GM12874 (cell line): ENCODE measurements at regions not wholly inside any gene's neighbourhood (a gene's known extent, or its start where the extent isn't known, plus 50 kb on each side); places are given as distances from the start of the nearest gene placed in this dataset.

Source experiments
- TF ChIP-seq, protein P1 (sequence below): IDR thresholded peaks from 2 replicates; pipeline ENCODE4 v1.5.1; 2011; ENCODE audit warnings: low read depth, mild to moderate bottlenecking, control low read depth, low read length, moderate library complexity; ENCODE audit not compliant: insufficient read depth

DNA sequence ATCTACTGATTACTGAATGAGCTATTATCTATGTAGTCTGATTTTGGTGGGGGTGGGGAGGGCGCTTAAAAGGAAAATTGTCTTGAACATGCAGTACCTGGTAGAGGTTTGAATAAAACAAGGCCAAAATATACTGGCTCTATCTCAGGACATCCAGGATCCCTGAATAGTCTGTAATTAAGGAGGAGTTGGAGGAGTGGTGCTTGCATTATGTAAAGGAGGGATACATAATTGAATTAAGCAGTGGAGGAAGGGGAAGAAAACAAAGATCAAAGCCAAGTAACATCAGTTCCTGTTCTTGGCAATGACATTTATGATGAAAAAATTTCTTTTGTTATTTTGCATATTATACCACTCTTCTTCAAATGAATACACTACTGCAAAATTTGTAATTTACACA, 539.4 kb upstream of the ZEB2 start:
- TF ChIP-seq, protein P1, sequence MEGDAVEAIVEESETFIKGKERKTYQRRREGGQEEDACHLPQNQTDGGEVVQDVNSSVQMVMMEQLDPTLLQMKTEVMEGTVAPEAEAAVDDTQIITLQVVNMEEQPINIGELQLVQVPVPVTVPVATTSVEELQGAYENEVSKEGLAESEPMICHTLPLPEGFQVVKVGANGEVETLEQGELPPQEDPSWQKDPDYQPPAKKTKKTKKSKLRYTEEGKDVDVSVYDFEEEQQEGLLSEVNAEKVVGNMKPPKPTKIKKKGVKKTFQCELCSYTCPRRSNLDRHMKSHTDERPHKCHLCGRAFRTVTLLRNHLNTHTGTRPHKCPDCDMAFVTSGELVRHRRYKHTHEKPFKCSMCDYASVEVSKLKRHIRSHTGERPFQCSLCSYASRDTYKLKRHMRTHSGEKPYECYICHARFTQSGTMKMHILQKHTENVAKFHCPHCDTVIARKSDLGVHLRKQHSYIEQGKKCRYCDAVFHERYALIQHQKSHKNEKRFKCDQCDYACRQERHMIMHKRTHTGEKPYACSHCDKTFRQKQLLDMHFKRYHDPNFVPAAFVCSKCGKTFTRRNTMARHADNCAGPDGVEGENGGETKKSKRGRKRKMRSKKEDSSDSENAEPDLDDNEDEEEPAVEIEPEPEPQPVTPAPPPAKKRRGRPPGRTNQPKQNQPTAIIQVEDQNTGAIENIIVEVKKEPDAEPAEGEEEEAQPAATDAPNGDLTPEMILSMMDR, result no peak

DNA sequence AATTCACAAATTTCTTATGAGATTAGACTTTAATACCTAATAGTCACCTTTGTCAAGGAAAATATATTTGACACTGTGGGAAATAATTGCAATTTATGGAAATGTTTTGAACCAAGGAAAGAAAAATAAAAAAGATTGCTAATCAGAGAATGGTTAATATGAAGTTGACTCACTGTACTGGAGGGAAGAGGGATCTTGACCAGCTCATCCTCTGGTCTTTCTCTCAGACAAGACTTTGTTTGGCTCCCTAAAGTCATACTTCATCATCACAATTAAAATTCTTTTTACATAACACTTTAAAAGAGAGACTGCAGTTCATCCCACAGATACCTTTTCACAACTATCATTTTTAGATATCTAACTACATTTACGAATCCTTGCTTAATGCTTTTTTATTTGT, 538.5 kb upstream of the ZEB2 start:
- TF ChIP-seq, protein P1, result no peak

DNA sequence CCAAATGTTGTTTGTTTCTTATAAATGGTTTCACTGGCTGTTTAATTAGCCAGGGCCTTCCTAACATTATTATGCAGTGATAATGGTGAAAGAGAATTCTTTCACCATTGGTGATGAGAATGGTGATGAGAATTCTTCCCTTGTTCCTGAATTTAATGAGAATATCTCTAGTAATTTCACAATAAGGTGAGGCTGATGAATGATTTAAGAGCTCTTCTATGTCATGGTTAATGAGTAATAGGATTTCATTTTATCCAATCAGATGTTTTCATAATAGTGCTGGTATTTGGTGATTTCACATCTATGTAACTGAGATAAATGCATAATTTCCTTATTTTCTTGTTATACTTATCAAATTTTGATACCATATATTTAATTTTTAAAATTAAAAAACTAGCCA, 535.7 kb upstream of the ZEB2 start:
- TF ChIP-seq, protein P1, result no peak

DNA sequence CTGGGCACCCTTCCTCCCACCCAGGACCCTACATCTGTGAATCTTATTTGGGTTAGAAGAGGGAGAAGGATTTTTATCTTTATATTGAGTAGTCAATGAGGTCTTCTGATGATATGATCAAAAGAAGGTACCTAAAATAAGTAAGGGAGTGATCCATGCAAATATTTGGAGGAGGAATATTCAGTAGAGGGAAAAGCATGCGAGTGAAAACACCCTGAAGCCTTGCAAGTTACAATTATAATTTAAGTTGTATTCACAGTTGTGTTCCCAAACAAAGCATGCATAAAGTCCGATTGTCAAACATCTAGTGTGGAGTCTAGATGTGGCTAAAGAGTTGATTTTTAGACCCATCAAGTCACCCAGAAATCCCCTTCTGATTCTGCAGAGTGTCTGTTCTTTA, 530.2 kb upstream of the ZEB2 start:
- TF ChIP-seq, protein P1, result no peak

DNA sequence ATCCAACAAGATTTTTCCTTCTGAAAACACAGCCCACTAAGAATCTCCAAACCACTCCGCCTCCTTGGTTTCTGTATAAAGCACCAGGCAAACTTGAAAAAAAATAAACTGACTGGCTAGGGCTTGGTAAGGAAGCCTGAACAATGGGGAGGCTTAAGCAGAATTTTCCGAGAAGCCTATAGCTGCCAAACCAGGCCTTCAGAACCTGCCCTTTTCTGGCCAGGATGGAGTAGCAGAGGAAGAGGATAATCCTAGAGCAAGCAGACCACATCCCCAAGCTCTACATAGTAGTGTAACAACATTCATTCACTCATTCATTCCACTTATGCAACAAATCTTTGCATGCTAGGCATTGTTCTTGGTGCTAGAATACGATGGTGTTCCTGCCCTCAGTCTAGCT, 529.6 kb upstream of the ZEB2 start:
- TF ChIP-seq, protein P1, result no peak

DNA sequence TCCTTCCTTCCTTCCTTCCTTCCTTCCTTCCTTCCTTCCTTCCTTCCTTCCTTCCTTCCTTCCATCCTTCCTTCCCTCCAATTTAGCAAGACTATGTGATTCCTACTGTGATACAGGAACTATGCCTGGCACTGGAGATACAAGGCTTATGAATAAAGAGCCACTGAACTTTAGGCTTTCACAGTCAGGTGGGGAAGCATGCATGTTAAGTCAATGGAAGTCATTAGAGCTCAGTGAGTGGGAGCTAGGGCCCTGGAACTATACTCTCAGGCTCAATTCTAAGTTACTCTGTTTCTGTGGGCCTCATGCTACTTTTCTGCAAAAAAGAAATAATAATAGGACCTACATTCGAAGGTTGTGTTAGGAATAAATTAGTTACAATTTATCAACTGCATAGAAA, 527.6 kb upstream of the ZEB2 start:
- TF ChIP-seq, protein P1, result no peak

DNA sequence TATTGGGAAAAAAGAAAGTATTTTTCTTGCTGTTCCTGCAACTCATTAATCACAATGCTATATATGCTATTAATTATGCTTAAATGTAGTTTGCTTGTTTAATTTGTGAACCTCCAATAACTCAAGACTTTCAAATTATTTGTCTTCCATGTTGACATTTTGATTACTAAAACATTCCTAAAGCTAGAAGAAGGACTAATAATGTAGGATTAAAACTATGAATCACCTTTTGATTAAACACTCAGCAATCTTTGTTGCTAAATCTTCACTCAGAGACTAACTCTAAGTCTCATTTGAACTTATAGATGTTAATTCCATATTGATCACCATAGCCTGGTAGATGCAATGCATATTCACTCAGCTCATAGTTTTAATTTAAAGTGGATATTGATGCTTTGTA, 524.6 kb upstream of the ZEB2 start:
- TF ChIP-seq, protein P1, result no peak

DNA sequence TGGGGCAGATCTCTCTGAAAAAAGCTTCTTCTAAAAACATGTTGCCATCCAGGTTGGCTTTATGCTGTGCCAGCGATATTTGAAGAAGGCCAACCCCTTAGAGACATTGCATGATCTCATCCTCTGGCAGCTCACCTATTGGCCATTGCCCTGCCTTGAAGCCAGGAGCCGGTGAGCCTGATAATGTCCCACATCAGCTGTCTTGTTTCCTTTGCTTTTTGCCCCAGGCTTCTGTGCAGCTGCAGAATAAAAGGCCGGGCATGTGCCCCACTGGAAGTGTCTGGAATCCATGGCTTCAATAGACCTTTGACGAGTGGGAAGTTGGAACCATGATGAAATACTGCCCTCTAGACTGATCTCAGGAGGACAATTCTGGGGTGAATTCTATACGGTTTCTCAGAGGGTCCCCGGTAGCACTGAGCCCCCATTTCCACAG, 523.5 kb upstream of the ZEB2 start:
- TF ChIP-seq, protein P1, result no peak
